ENCODE measurements at regions not wholly inside any gene's neighbourhood (a gene's known extent, or its start where the extent isn't known, plus 50 kb on each side); places are given as distances from the start of the nearest gene placed in this dataset.
A peak's percentile ranks its signal among the peaks of the same experiment; 100 is the strongest.

DNA sequence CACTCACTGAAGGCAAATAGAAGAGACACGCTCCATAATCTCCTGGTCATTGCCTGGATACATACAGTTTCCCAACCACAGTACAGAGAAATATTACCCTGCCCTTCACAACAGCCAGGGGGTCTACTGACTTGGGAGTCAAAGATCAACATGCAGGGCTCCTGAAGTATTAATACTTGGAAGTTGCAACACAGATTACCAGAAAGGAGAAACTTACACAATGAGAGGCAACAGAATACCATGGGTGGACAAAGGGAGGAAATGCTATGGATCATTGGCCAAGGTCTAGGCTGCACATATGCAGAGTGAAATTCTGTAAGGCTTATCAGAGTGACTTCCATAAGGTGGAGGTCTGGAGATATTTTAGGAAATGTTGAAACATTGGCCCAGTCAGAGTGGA, 267.9 kb upstream of the FAT3 start:
- intact Hi-C loops (cut with DNase I) = no loop called here
- WGBS, 2 donors = 67 to 68% methylated on average over 1 of the region's 1 CpG
- Histone ChIP-seq H3K36me3 (replicated peaks in 1 of 2; ENCODE audit: insufficient read depth in 1 of 2, low read depth in 2 of 2) (no peaks in the 10 kb centered on the region), H3K27ac (no peak overlapping the region), H3K9me3 (peaks cover 0 to 5% (median 0%) of the 10 kb centered on the region in 3 donors), H3K4me1 (peaks cover 6% of the 10 kb centered on the region), H3K4me3 (no peak overlapping the region), H3K27me3 (no peaks in the 10 kb centered on the region)
- TF ChIP-seq CTCF (IDR thresholded peaks at IDR 0.05) = no peak
- no peak for ATAC-seq
- DNase-seq = no peak

GRCh38 chr11:91955206-91955605, 269.4 kb upstream of the FAT3 start:
- Histone ChIP-seq H3K27ac (no peak overlapping the region), H3K4me3 (no peak overlapping the region), H3K9me3 (peaks cover 0 to 5% (median 0%) of the 10 kb centered on the region in 3 donors), H3K4me1 (peaks cover 6% of the 10 kb centered on the region), H3K27me3 (no peaks in the 10 kb centered on the region), H3K36me3 (replicated peaks in 1 of 2; ENCODE audit: insufficient read depth in 1 of 2, low read depth in 2 of 2) (no peaks in the 10 kb centered on the region)
- TF ChIP-seq CTCF (IDR thresholded peaks at IDR 0.05) (no peak), POLR2A (IDR thresholded peaks at IDR 0.05) (no peak)
- intact Hi-C loops (cut with DNase I) = no loop called here
- 69 to 70% methylated on average over 1 of the region's 1 CpG for WGBS, 2 donors
- ATAC-seq (no peak), DNase-seq (no peak)

- TF ChIP-seq CTCF (IDR thresholded peaks at IDR 0.05) = no peak
- no peak for TF ChIP-seq POLR2A (IDR thresholded peaks at IDR 0.05)
- DNase-seq (no peak), ATAC-seq (no peak)
- no peaks in the 10 kb centered on the region for H3K27me3 ChIP-seq
- 80 to 90% methylated on average over 5 of the region's 5 CpGs for WGBS, 2 donors
- no peak overlapping the region for H3K4me3 ChIP-seq
- H3K36me3 ChIP-seq (replicated peaks in 1 of 2; ENCODE audit: insufficient read depth in 1 of 2, low read depth in 2 of 2) = no peaks in the 10 kb centered on the region
- no peaks in the 10 kb centered on the region for H3K9me3 ChIP-seq
- intact Hi-C loops (cut with DNase I) = no loop called here
- no peak overlapping the region for H3K27ac ChIP-seq
- H3K4me1 ChIP-seq = peaks cover 6% of the 10 kb centered on the region
Observed at GRCh38 chr11:91952056-91952455, 272.6 kb upstream of the FAT3 start.

- Histone ChIP-seq H3K27ac (peak overlapping the region in 2 of 4 donors; percentile 5 to 36), H3K4me3 (no peak overlapping the region), H3K36me3 (replicated peaks in 1 of 2; ENCODE audit: insufficient read depth in 1 of 2, low read depth in 2 of 2) (no peaks in the 10 kb centered on the region), H3K27me3 (no peaks in the 10 kb centered on the region), H3K4me1 (peaks cover 7% of the 10 kb centered on the region), H3K9me3 (no peaks in the 10 kb centered on the region)
- intact Hi-C loops (cut with DNase I) = no loop called here
- 0 to 12% methylated on average over 2 of the region's 2 CpGs for WGBS, 2 donors
- ATAC-seq (peak; percentile 38), DNase-seq (peak in 3 of 4 donors; percentile 12 to 23 (median 15))
- TF ChIP-seq CTCF (IDR thresholded peaks at IDR 0.05) (no peak), POLR2A (IDR thresholded peaks at IDR 0.05) (no peak)
Observed at GRCh38 chr11:91947215-91947820, 277.3 kb upstream of the FAT3 start.

- 5 to 7% methylated on average over 1 of the region's 1 CpG for WGBS, 2 donors
- intact Hi-C loops (cut with DNase I) = no loop called here
- Histone ChIP-seq H3K27me3 (no peaks in the 10 kb centered on the region), H3K9me3 (no peaks in the 10 kb centered on the region), H3K27ac (peak overlapping the region in 1 of 4 donors; percentile 43), H3K4me1 (peaks cover 7% of the 10 kb centered on the region), H3K4me3 (no peak overlapping the region), H3K36me3 (replicated peaks in 1 of 2; ENCODE audit: insufficient read depth in 1 of 2, low read depth in 2 of 2) (no peaks in the 10 kb centered on the region)
- DNase-seq = no peak
- TF ChIP-seq CTCF (IDR thresholded peaks at IDR 0.05) = no peak
- TF ChIP-seq POLR2A (IDR thresholded peaks at IDR 0.05) = no peak
- ATAC-seq = no peak
Observed at GRCh38 chr11:91946397-91946951, 278.1 kb upstream of the FAT3 start.

All from body of pancreas (tissue), 4 donors.